GM19452 (cell line): ENCODE measurements at regions not wholly inside any gene's neighbourhood (a gene's known extent, or its start where the extent isn't known, plus 50 kb on each side); places are given as distances from the start of the nearest gene placed in this dataset.

ENCODE experiments used
- ATAC-seq: cut with Tn5 transposase; IDR thresholded peaks from one replicate; pipeline ENCODE4 v1.9.1; 2021; ENCODE audit not compliant: unreplicated experiment

GRCh38 chr21:28791595-28792282 is 200.9 kb downstream of the LTN1 start:
- ATAC-seq: no peak

GRCh38 chr21:28790335-28790734 is 202.3 kb downstream of the LTN1 start:
- no peak for ATAC-seq

DNA sequence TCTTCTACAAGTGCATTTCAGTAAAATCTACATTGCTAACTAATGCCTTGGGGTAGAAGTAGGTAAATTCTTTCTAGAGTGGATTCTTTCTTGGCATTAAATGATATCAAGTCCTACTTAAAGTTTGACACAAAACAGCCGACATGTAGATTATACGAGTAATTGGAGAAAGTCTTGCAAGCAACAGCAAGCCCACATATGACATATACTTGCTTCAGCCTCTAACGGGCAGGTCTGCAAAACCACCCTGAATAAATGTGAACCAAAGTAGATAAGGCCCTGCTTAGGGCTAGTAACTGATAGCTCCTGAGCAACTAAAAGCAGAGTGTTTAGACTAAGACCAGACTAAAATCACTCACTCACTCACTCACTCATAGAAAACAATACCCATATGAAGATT is 203.2 kb downstream of the LTN1 start:
- no peak for ATAC-seq

DNA sequence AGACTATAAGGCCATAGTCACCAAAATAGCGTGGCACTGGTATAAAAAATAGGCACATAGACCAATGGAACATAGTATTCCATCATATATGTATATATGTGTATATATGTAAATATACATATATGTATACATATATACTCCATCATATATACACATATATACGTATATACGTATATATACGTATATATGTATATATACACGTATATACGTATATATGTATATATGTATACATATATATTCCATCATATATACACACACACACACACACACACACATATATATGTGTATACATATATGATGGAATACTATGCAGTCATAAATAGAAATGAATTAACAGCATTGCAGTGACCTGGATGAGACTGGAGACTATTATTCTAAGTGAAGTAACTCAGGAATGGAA is 204.6 kb downstream of the LTN1 start:
- ATAC-seq: no peak

DNA sequence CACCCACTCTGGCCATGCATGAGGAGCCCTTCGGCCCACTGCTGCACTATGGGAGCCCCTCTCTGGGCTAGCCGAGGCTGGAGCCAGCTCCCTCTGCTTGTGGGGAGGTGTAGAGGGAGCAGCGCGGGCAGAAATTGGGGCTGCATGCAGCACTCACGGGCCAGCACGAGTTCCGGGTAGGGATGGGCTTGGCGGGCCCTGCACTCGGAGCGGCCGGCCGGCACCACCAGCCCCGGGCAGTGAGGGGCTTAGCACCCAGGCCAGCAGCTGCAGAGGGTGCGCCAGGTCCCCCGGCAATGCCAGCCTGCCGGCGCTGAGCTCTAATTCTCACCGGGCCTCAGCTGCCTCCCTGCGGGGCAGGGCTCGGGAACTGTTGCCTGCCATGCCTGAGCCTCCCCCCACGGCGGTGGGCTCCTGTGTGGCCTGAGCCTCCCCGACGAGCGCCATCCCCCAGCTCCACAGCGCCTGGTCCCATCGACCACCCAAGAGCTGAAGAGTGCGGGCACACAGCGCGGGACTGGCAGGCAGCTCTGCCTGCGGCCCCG is 209.0 kb downstream of the LTN1 start:
- no peak for ATAC-seq

- no peak for ATAC-seq
These were observed 210.9 kb downstream of the LTN1 start for GRCh38 chr21:28781602-28782276.

DNA sequence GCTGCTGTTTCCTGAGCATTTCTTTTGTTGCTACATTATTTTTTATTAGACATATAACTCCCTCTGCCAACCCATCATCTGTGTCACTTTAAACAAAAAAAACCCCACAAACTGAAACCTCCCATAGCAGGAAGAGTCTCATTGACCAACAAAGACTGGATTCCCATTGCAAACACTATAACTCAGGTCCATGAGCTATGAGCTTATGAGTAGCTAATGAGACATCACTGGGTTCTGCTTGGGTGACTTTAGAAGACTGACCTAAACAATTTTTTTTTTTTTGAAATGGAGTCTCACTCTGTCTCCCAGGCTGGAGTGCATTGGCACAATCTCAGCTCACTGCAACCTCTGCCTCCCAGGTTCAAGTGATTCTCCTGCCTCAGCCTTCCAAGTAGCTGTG is 212.8 kb downstream of the LTN1 start:
- no peak for ATAC-seq

- ATAC-seq: no peak
These were observed 216.4 kb downstream of the LTN1 start for GRCh38 chr21:28776251-28776650.

- no peak for ATAC-seq
These were observed 217.6 kb downstream of the LTN1 start for GRCh38 chr21:28775071-28775470.

DNA sequence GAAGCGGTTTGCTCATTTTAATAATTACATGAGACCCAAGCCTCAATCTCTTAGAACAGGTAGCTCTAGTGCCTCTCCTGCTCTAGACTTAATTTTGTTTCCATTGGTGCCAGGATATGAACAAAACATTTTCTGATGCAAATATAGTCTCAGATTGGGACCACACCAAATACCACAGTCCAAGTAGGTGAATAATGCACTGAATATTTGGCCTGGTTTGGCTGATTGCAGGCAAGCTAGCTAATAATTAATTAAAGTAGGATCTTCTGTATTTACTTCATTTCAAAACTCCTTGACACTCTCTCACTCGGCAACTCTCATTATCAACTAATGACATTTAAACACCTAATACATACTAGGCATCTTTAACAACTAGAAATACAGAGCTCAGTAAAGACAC is 219.6 kb downstream of the LTN1 start:
- no peak for ATAC-seq

GRCh38 chr21:28771790-28772501 is 220.7 kb downstream of the LTN1 start:
- ATAC-seq: no peak

GRCh38 chr21:28770867-28771661 is 221.6 kb downstream of the LTN1 start:
- ATAC-seq: no peak

GRCh38 chr21:28769683-28770082 is 223.0 kb downstream of the LTN1 start:
- ATAC-seq: no peak

DNA sequence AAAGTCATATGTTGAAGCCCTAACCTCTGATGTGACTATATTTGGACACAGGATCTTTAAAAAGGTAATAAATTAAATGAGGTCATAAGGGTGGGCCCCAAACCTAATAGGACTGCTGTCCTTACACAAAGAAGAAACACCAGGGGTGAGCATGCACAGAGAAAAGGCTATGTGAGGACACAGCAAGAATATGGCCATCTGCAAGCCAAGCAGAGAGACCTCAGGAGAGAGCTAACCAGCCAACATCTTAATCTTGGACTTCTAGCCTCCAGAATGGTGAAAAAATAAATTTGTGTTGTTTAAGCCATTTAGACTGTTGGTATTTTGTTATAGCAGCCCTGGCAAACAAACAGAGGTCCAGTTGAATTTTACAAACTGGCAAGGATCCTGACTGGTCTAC is 223.9 kb downstream of the LTN1 start:
- ATAC-seq: no peak

DNA sequence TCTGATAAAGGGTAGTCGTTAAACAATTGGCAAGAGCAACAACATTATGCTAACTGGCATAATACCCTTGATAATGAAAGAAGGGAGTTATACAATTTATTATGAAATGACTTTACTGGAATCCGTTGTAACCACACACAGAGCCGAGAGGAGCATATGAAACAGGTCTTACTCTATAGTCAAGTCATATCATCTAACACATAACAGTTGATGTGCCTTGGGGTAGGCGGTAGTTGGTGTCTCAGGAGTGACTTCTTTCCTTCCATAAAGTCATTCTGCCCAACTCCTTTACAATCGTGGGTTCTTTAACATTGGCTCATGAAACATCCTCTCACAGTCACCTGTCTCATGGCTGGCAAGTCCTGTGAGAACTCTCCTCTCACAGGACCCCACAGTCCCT is 225.2 kb downstream of the LTN1 start:
- no peak for ATAC-seq

GRCh38 chr21:28763809-28764418 is 228.8 kb downstream of the LTN1 start:
- ATAC-seq: no peak

DNA sequence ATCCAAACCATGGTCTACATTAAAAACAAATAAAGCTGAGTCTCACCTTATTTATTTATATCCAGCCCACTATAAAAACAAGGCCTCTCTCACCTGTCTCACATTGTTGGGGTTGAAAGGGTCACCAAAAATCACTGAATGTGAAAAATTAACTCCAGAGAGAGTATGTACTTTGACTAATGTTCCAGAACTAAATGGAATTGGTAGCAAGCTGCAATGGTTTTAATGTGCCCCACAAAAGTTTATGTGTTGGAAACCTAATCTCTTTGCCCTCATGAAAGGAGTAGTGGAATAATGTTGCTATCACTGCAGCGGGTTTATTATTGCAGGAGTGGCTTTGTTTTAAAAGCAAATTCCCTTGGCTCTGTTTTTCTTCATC is 230.3 kb downstream of the LTN1 start:
- ATAC-seq: no peak

- ATAC-seq: no peak
These were observed 230.9 kb downstream of the LTN1 start for GRCh38 chr21:28761674-28762356.

- ATAC-seq: no peak
These were observed 233.8 kb downstream of the LTN1 start for GRCh38 chr21:28758883-28759242.
